ENCODE measurements at regions not wholly inside any gene's neighbourhood (a gene's known extent, or its start where the extent isn't known, plus 50 kb on each side); places are given as distances from the start of the nearest gene placed in this dataset.

GRCh38 chr1:59028048-59028447 is 244.2 kb upstream of the JUN start:
- no peak overlapping the region for H3K4me3 ChIP-seq (ENCODE audit: low read depth in 2 of 2, low read length in 2 of 2)
- intact Hi-C loops (cut with micrococcal nuclease; ENCODE audit: unreplicated experiment), result no loop called here
- no peaks in the 10 kb centered on the region for H3K36me3 ChIP-seq (ENCODE audit: control insufficient read depth, insufficient read depth, low read length)
- ChIA-PET CTCF (no interaction called here), POLR2A (interaction anchor here (0.7 kb wide), 1 partner anchor 26 kb away, joined by 6 read pairs; no protein-coding TSS in a partner anchor)
- H3K27ac ChIP-seq (ENCODE audit: low read length), result no peak overlapping the region
- no peaks in the 10 kb centered on the region for H3K27me3 ChIP-seq (ENCODE audit: control insufficient read depth, insufficient read depth, low read length)
- in situ Hi-C loops (cut with HindIII; ENCODE audit: low pct_unique_long_range_greater_than_20kb, low sequenced_read_pairs), result no loop called here
- H3K9me3 ChIP-seq (ENCODE audit: control insufficient read depth, insufficient read depth, low read depth, low read length), result no peaks in the 10 kb centered on the region
- no peaks in the 10 kb centered on the region for H3K4me1 ChIP-seq (ENCODE audit: control insufficient read depth, insufficient read depth, low read length)
- no peak for ATAC-seq
- DNase-seq (ENCODE audit: low read depth, low spot score), result no peak
- BruUV-seq (replicated peaks), result no TSS peak
- TF ChIP-seq POLR2AphosphoS5 (IDR thresholded peaks at IDR 0.05; ENCODE audit: low read depth, low read length), result no peak
- no peak for TF ChIP-seq TCF7L2 (IDR thresholded peaks at IDR 0.05; ENCODE audit: low read depth, low read length)
- no peak for TF ChIP-seq SIN3A (IDR thresholded peaks at IDR 0.05; ENCODE audit: borderline replicate concordance, insufficient read depth, low read depth, low read length)
- no peak for TF ChIP-seq CTCF (IDR thresholded peaks at IDR 0.05)
- no peak for TF ChIP-seq REST (IDR thresholded peaks at IDR 0.05; ENCODE audit: insufficient read depth in 1 of 2, low read depth in 2 of 2, low read length in 1 of 2)

- BruUV-seq (replicated peaks), result no TSS peak
- H3K27me3 ChIP-seq (ENCODE audit: control insufficient read depth, insufficient read depth, low read length), result no peaks in the 10 kb centered on the region
- in situ Hi-C loops (cut with HindIII; ENCODE audit: low pct_unique_long_range_greater_than_20kb, low sequenced_read_pairs), result no loop called here
- ChIA-PET CTCF (no interaction called here), POLR2A (no interaction called here)
- no peak overlapping the region for H3K27ac ChIP-seq (ENCODE audit: low read length)
- no peak for ATAC-seq
- no peak for DNase-seq (ENCODE audit: low read depth, low spot score)
- H3K9me3 ChIP-seq (ENCODE audit: control insufficient read depth, insufficient read depth, low read depth, low read length), result no peaks in the 10 kb centered on the region
- H3K4me1 ChIP-seq (ENCODE audit: control insufficient read depth, insufficient read depth, low read length), result no peaks in the 10 kb centered on the region
- intact Hi-C loops (cut with micrococcal nuclease; ENCODE audit: unreplicated experiment), result no loop called here
- TF ChIP-seq CTCF (IDR thresholded peaks at IDR 0.05), result no peak
- no peak for TF ChIP-seq TCF7L2 (IDR thresholded peaks at IDR 0.05; ENCODE audit: low read depth, low read length)
- TF ChIP-seq REST (IDR thresholded peaks at IDR 0.05; ENCODE audit: insufficient read depth in 1 of 2, low read depth in 2 of 2, low read length in 1 of 2), result no peak
- no peak for TF ChIP-seq POLR2AphosphoS5 (IDR thresholded peaks at IDR 0.05; ENCODE audit: low read depth, low read length)
- TF ChIP-seq SIN3A (IDR thresholded peaks at IDR 0.05; ENCODE audit: borderline replicate concordance, insufficient read depth, low read depth, low read length), result no peak
- no peak overlapping the region for H3K4me3 ChIP-seq (ENCODE audit: low read depth in 2 of 2, low read length in 2 of 2)
- H3K36me3 ChIP-seq (ENCODE audit: control insufficient read depth, insufficient read depth, low read length), result no peaks in the 10 kb centered on the region
These were observed 245.7 kb upstream of the JUN start for GRCh38 chr1:59029411-59030167.
